ENCODE measurements at regions not wholly inside any gene's neighbourhood (a gene's known extent, or its start where the extent isn't known, plus 50 kb on each side); places are given as distances from the start of the nearest gene placed in this dataset.
"Not testable (repeated sequence)": the region's sequence is repeated elsewhere in the genome, so short reads cannot be mapped to it uniquely, and the experiment has no call there.

DNA sequence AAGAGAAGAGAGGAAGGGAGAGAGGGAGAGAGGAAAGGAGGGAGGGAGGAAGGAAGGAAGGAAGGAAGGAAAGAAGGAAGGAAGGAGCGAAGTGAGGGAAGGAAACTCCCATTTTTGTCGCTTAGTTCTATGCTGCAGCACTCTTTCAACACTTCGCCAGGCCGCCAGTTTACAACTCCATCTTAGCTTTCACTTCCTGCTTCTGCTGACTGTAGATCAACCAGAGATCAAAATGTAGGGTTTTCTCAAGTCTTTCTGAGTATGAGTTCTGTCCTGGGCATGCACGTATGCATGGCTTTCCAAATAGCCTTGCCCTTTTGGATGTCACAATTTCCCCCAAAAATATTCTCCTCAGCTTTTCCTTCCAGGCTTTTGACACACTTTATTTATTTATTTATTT lies 723.4 kb downstream of the TRHDE start:
- TF ChIP-seq, protein P1, sequence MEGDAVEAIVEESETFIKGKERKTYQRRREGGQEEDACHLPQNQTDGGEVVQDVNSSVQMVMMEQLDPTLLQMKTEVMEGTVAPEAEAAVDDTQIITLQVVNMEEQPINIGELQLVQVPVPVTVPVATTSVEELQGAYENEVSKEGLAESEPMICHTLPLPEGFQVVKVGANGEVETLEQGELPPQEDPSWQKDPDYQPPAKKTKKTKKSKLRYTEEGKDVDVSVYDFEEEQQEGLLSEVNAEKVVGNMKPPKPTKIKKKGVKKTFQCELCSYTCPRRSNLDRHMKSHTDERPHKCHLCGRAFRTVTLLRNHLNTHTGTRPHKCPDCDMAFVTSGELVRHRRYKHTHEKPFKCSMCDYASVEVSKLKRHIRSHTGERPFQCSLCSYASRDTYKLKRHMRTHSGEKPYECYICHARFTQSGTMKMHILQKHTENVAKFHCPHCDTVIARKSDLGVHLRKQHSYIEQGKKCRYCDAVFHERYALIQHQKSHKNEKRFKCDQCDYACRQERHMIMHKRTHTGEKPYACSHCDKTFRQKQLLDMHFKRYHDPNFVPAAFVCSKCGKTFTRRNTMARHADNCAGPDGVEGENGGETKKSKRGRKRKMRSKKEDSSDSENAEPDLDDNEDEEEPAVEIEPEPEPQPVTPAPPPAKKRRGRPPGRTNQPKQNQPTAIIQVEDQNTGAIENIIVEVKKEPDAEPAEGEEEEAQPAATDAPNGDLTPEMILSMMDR (IDR thresholded peaks at IDR 0.05): no peak
- Mint-ChIP-seq H3K9me3 (ENCODE audit: low read depth) (no peaks in the 10 kb centered on the region), H3K4me1 (ENCODE audit: low read depth) (no peaks in the 10 kb centered on the region), H3K36me3 (ENCODE audit: low read depth) (no peaks in the 10 kb centered on the region), H3K27ac (ENCODE audit: unreplicated experiment) (no peak overlapping the region), H3K4me3 (ENCODE audit: unreplicated experiment) (no peak overlapping the region), H3K27me3 (ENCODE audit: low read depth) (peaks cover 2% of the 10 kb centered on the region)
- DNase-seq (ENCODE audit: low spot score): no peak

DNA sequence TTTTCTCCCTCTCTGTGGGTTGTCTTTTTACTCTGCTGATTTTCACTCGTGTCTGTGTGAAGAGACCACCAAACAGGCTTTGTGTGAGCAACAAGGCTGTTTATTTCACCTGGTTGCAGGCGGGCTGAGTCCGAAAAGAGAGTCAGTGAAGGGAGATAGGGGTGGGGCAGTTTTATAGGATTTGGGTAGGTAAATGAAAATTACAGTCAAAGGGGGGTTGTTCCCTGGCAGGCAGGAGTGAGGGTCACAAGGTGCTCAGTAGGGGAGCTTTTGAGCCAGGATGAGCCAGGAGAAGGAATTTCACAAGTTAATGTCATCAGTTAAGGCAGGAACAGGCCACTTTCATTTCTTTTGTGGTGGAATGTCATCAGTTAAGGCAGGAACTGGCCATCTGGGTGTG lies 729.6 kb downstream of the TRHDE start:
- H3K4me1 Mint-ChIP-seq (ENCODE audit: low read depth); H3K9me3 Mint-ChIP-seq (ENCODE audit: low read depth); H3K4me3 Mint-ChIP-seq (ENCODE audit: unreplicated experiment); H3K36me3 Mint-ChIP-seq (ENCODE audit: low read depth); H3K27me3 Mint-ChIP-seq (ENCODE audit: low read depth); DNase-seq (ENCODE audit: low spot score); H3K27ac Mint-ChIP-seq (ENCODE audit: unreplicated experiment): not testable (repeated sequence)

DNA sequence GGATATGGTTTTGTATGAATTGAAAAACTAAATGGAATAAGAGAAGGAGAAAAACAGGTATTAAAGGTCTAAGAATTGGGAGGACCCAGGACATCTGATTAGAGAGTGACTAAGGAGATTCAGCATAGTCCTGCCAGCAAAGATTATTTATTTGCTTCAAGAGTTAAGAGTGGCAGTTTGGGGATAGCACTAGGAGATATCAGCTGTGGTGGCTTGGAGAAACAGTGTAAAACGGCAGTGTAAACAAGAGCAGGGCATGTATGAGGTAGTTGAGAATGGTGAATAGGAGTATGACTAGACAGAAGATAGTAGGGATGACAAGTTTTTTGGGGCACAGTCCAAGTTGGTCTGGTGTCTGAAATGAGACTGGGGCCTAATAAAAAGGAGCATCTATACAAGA lies 730.3 kb downstream of the TRHDE start:
- DNase-seq (ENCODE audit: low spot score); H3K9me3 Mint-ChIP-seq (ENCODE audit: low read depth); H3K4me1 Mint-ChIP-seq (ENCODE audit: low read depth); H3K4me3 Mint-ChIP-seq (ENCODE audit: unreplicated experiment); H3K27me3 Mint-ChIP-seq (ENCODE audit: low read depth); H3K27ac Mint-ChIP-seq (ENCODE audit: unreplicated experiment); H3K36me3 Mint-ChIP-seq (ENCODE audit: low read depth): not testable (repeated sequence)

DNA sequence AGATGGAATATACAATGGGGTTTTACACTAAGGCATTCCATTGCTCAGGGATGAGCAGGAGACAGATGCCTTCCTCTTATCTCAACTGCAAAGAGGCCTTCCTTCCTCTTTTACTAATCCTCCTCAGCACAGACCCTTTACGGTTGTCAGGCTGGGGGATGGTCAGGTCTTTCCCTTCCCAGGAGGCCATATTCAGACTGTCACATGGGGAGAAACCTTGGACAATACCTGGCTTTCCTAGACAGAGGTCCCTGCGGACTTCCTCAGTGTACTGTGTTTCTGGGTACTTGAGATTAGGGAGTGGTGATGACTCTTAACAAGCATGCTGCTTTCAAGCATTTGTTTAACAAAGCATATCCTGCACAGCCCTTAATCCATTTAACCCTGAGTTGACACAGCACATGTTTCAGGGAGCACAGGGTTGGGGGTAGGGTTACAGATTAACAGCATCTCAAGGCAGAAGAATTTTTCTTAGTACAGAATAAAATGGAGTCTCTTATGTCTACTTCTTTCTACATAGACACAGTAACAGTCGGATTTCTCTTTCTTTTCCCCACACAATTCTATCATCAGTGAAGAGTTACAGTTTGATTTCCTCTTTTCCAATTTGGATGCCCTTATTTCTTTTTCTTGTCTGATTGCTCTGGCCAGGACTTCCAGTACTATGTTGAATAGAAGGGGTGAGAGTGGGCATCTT lies 737.1 kb downstream of the TRHDE start:
- H3K27me3 Mint-ChIP-seq (ENCODE audit: low read depth); H3K27ac Mint-ChIP-seq (ENCODE audit: unreplicated experiment); H3K36me3 Mint-ChIP-seq (ENCODE audit: low read depth); H3K4me1 Mint-ChIP-seq (ENCODE audit: low read depth); H3K4me3 Mint-ChIP-seq (ENCODE audit: unreplicated experiment); DNase-seq (ENCODE audit: low spot score): not testable (repeated sequence)
- H3K9me3 Mint-ChIP-seq (ENCODE audit: low read depth): peaks cover 21% of the 10 kb centered on the region

DNA sequence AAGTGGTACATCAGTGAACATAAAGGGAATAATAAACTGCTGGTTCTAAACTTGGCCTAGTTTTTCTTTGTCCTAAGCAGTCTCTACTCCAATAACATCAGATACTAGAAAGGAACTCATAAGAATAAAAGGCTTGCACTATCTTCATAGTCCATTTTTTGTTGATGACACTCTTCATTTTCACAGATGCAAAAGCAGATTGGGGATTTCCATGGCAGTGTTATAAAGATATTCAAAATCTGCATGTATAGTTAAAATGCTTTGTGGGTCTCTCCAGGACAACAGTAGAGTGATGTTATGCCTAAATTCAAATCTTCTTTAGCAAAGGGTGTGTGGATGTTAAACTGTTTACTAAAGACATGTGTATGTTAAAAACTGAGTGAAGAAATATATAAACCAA lies 745.8 kb downstream of the TRHDE start:
- Mint-ChIP-seq H3K4me1 (ENCODE audit: low read depth) (no peaks in the 10 kb centered on the region), H3K36me3 (ENCODE audit: low read depth) (no peaks in the 10 kb centered on the region), H3K9me3 (ENCODE audit: low read depth) (no peaks in the 10 kb centered on the region), H3K27me3 (ENCODE audit: low read depth) (no peaks in the 10 kb centered on the region), H3K4me3 (ENCODE audit: unreplicated experiment) (no peak overlapping the region), H3K27ac (ENCODE audit: unreplicated experiment) (no peak overlapping the region)
- TF ChIP-seq, protein P1 (IDR thresholded peaks at IDR 0.05): no peak
- DNase-seq (ENCODE audit: low spot score): no peak

DNA sequence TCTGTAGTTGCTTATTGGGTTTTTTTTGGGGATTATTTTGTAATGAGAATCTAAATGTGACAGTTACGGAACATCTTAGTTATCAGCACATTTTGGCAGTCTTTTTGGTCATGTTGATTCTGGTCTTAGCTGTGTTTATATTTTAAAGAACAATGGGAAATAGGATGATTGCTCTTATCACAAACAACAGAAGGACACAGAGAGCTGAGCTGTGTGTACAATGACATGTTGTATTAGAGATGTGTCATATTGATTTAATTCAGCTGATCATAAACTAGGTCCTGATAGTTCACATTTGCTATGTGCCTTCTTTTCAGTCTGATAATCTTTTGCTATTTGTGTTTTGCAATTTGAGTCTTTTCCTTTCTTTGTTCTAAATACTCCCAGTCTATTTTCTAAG lies 781.7 kb downstream of the TRHDE start:
- no peak overlapping the region for H3K4me3 Mint-ChIP-seq (ENCODE audit: unreplicated experiment)
- no peak for DNase-seq (ENCODE audit: low spot score)
- no peaks in the 10 kb centered on the region for H3K9me3 Mint-ChIP-seq (ENCODE audit: low read depth)
- no peak overlapping the region for H3K27ac Mint-ChIP-seq (ENCODE audit: unreplicated experiment)
- no peaks in the 10 kb centered on the region for H3K27me3 Mint-ChIP-seq (ENCODE audit: low read depth)
- no peaks in the 10 kb centered on the region for H3K4me1 Mint-ChIP-seq (ENCODE audit: low read depth)
- H3K36me3 Mint-ChIP-seq (ENCODE audit: low read depth): no peaks in the 10 kb centered on the region
- TF ChIP-seq, protein P1 (IDR thresholded peaks at IDR 0.05): no peak

DNA sequence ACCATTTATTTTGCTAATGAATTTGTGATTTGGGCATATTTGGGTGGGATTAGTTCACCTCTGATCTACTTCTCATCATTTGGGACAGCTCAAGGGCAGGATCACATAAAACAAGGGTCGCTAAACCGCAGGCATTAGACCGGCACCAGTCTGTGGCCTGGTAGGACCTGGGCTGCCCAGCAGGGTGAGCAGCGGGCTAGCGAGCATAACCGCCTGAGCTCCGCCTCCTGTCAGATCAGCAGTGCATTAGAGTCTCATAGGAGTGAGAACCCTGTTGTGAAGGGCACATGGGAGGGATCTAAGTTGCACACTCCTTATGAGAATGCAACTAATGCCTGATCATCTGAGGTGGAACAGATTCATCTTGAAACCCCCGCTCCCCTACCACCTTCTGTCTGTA lies 785.3 kb downstream of the TRHDE start:
- no peaks in the 10 kb centered on the region for H3K4me1 Mint-ChIP-seq (ENCODE audit: low read depth)
- TF ChIP-seq, protein P1 (IDR thresholded peaks at IDR 0.05): no peak
- H3K27me3 Mint-ChIP-seq (ENCODE audit: low read depth): no peaks in the 10 kb centered on the region
- no peak overlapping the region for H3K4me3 Mint-ChIP-seq (ENCODE audit: unreplicated experiment)
- no peak for DNase-seq (ENCODE audit: low spot score)
- H3K27ac Mint-ChIP-seq (ENCODE audit: unreplicated experiment): no peak overlapping the region
- no peaks in the 10 kb centered on the region for H3K36me3 Mint-ChIP-seq (ENCODE audit: low read depth)
- H3K9me3 Mint-ChIP-seq (ENCODE audit: low read depth): peaks cover 4% of the 10 kb centered on the region

Measured in chondrocyte (in vitro differentiated cells).